ENCODE measurements at regions not wholly inside any gene's neighbourhood (a gene's known extent, or its start where the extent isn't known, plus 50 kb on each side); places are given as distances from the start of the nearest gene placed in this dataset.

- Histone ChIP-seq H3K9me3 (no peaks in the 10 kb centered on the region), H3K4me3 (no peak overlapping the region), H3K27me3 (peaks cover 0 to 7% (median 0%) of the 10 kb centered on the region in 9 donors), H3K4me1 (no peaks in the 10 kb centered on the region), H3K27ac (no peak overlapping the region), H3K36me3 (no peaks in the 10 kb centered on the region)
- TF ChIP-seq POLR2A (IDR thresholded peaks at IDR 0.05): no peak
- TF ChIP-seq CTCF (IDR thresholded peaks at IDR 0.05): no peak
- no peak for ATAC-seq
- DNase-seq: no peak
- intact Hi-C loops (cut with DNase I): no loop called here
Observed at GRCh38 chr16:51040637-51041036, 110.4 kb downstream of the SALL1 start.

GRCh38 chr16:51039638-51040331 is 111.3 kb downstream of the SALL1 start:
- intact Hi-C loops (cut with DNase I): no loop called here
- 63 to 71% (median 66%) methylated on average over 9 to 14 of the region's 14 CpGs for WGBS, 4 donors

GRCh38 chr16:51035711-51036110 is 115.4 kb downstream of the SALL1 start:
- no peak for TF ChIP-seq POLR2A (IDR thresholded peaks at IDR 0.05)
- TF ChIP-seq CTCF (IDR thresholded peaks at IDR 0.05): no peak
- H3K9me3 ChIP-seq: no peaks in the 10 kb centered on the region
- H3K36me3 ChIP-seq: no peaks in the 10 kb centered on the region
- 88 to 93% (median 88%) methylated on average over 7 of the region's 7 CpGs for WGBS, 4 donors
- H3K27me3 ChIP-seq: peaks cover 0 to 7% (median 0%) of the 10 kb centered on the region in 9 donors
- H3K4me3 ChIP-seq: no peak overlapping the region
- peaks cover 0 to 6% (median 0%) of the 10 kb centered on the region in 12 donors for H3K4me1 ChIP-seq
- intact Hi-C loops (cut with DNase I): no loop called here
- no peak overlapping the region for H3K27ac ChIP-seq
- ATAC-seq: no peak
- DNase-seq: no peak

More at GRCh38 chr16:51039638-51040331, 111.3 kb downstream of the SALL1 start:
- ATAC-seq (no peak), DNase-seq (no peak)
- Histone ChIP-seq H3K4me1 (peaks cover 0 to 3% (median 0%) of the 10 kb centered on the region in 12 donors), H3K27ac (no peak overlapping the region), H3K27me3 (peaks cover 0 to 7% (median 0%) of the 10 kb centered on the region in 9 donors), H3K9me3 (no peaks in the 10 kb centered on the region), H3K36me3 (no peaks in the 10 kb centered on the region), H3K4me3 (no peak overlapping the region)
- no peak for TF ChIP-seq POLR2A (IDR thresholded peaks at IDR 0.05)
- TF ChIP-seq CTCF (IDR thresholded peaks at IDR 0.05): no peak

- intact Hi-C loops (cut with DNase I): no loop called here
Observed at GRCh38 chr16:51035110-51035498, 116.0 kb downstream of the SALL1 start.

More at GRCh38 chr16:51035110-51035498, 116.0 kb downstream of the SALL1 start:
- H3K9me3 ChIP-seq: no peaks in the 10 kb centered on the region
- H3K27ac ChIP-seq: no peak overlapping the region
- TF ChIP-seq CTCF (IDR thresholded peaks at IDR 0.05): no peak
- TF ChIP-seq POLR2A (IDR thresholded peaks at IDR 0.05): no peak
- WGBS, 4 donors: 53 to 75% (median 58%) methylated on average over 3 of the region's 3 CpGs
- H3K4me1 ChIP-seq: peaks cover 0 to 6% (median 0%) of the 10 kb centered on the region in 12 donors
- peaks cover 0 to 10% (median 0%) of the 10 kb centered on the region in 9 donors for H3K27me3 ChIP-seq
- DNase-seq (peak in 2 of 5 donors; percentile 23 to 38), ATAC-seq (peak in 3 of 4 donors; percentile 22 to 65 (median 38))
- no peaks in the 10 kb centered on the region for H3K36me3 ChIP-seq
- H3K4me3 ChIP-seq: no peak overlapping the region

Data from heart left ventricle (tissue), 16 donors.